DOHH2 (cell line): ENCODE measurements at regions not wholly inside any gene's neighbourhood (a gene's known extent, or its start where the extent isn't known, plus 50 kb on each side); places are given as distances from the start of the nearest gene placed in this dataset.

ENCODE experiments used
- H3F3A ChIP-seq: fragments of 200-600 bp; sonication (generic), shearing (Covaris generic); 2 replicates; pipeline ENCODE4 v1.6.0; 2016; ENCODE audit warnings: antibody characterized with exemption, mild to moderate bottlenecking; ENCODE audit not compliant: control insufficient read depth, insufficient read depth
- H3K27ac ChIP-seq: fragments of 200-600 bp; sonication (generic); 2 replicates; pipeline ENCODE4 v1.5.1; 2014; ENCODE audit warnings: low read depth, mild to moderate bottlenecking, low read length, moderate library complexity
- H3K27me3 ChIP-seq: fragments of 200-600 bp; sonication (generic); 2 replicates; pipeline ENCODE4 v1.6.1; 2014; ENCODE audit warnings: mild to moderate bottlenecking, low read length, mixed read lengths; ENCODE audit not compliant: control insufficient read depth
- H3K36me3 ChIP-seq: fragments of 200-600 bp; sonication (generic); 2 replicates; pipeline ENCODE4 v1.6.1; 2014; ENCODE audit warnings: mild to moderate bottlenecking, low read length, moderate library complexity, mixed read lengths; ENCODE audit not compliant: control insufficient read depth
- H3K4me1 ChIP-seq: fragments of 200-600 bp; sonication (generic); 2 replicates; pipeline ENCODE4 v1.6.1; 2014; ENCODE audit warnings: mild to moderate bottlenecking, low read length, mixed read lengths; ENCODE audit not compliant: control insufficient read depth
- H3K4me2 ChIP-seq: fragments of 200-600 bp; sonication (generic); 2 replicates; pipeline ENCODE4 v1.6.0; 2014; ENCODE audit warnings: mild to moderate bottlenecking, low read length, moderate library complexity
- H3K4me3 ChIP-seq: fragments of 200-600 bp; sonication (generic); 2 replicates; pipeline ENCODE4 v1.5.1; 2014; ENCODE audit warnings: mild to moderate bottlenecking, low read length, mixed read lengths
- H3K79me2 ChIP-seq: fragments of 200-600 bp; sonication (generic); 2 replicates; pipeline ENCODE4 v1.6.1; 2014; ENCODE audit warnings: mild to moderate bottlenecking, low read length, mixed read lengths; ENCODE audit not compliant: control insufficient read depth
- H3K9me2 ChIP-seq: fragments of 200-600 bp; sonication (generic); replicated peaks from 2 replicates; pipeline ENCODE4 v1.6.1; 2014; ENCODE audit warnings: mild to moderate bottlenecking, low read length, mixed read lengths; ENCODE audit not compliant: control insufficient read depth
- H3K9me3 ChIP-seq: fragments of 200-600 bp; sonication (generic); 2 replicates; pipeline ENCODE4 v1.6.1; 2014; ENCODE audit warnings: antibody characterized with exemption, low read length, mixed read lengths; ENCODE audit not compliant: control insufficient read depth, insufficient read depth
- H4K20me1 ChIP-seq: fragments of 200-600 bp; sonication (generic); 2 replicates; pipeline ENCODE4 v1.6.0; 2014; ENCODE audit warnings: low read depth, mild to moderate bottlenecking, antibody characterized with exemption, low read length, moderate library complexity; ENCODE audit not compliant: control insufficient read depth, insufficient read depth
- EZH2phosphoT487 ChIP-seq: fragments of 200-600 bp; sonication (generic); IDR thresholded peaks from 2 replicates; pipeline ENCODE4 v1.6.1; 2017; ENCODE audit warnings: borderline replicate concordance, mild to moderate bottlenecking, antibody characterized with exemption, low read length, moderate library complexity, mixed read lengths
- TF ChIP-seq, protein P1 (sequence below): fragments of 200-600 bp; sonication (generic); IDR thresholded peaks from one replicate; pipeline ENCODE4 v1.5.1; 2014; ENCODE audit warnings: antibody characterized with exemption, mild to moderate bottlenecking, low read depth, low read length; ENCODE audit not compliant: poor library complexity, severe bottlenecking

DNA sequence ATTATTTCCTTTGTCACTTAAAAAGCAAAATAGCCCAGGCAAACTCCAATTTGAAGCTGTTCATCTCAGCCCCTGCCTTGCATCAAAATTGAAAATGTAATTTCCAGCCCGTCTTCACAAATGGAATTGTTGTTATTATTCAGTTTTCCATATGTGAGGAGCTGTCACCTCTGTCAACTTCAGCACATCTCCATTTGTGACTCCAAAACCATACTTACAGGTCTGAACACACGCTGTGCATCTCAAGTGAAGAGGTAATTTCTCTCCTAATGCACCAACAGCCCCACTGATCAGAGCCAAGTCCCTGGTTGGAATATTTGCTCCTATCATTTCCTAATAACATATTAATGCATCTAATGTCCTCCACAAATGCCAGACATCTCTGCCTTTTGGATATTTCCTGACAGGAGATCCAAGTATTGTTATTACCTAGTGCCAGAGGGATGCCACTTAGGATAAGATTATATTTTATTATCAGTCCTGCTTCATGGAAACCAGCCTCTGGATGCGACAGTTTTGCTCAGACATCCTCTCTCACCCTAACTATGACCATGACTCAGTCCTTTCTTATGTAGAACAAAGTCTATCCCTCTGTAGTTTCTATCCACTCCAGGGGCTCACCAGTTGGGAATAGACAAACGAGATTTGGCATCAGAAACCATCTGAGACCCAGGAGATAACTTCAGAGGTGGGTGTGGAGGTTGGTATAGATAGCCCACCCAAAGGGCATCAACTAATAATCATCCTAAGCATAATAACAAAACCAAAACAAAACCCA is 379.8 kb downstream of the VPS13C start:
- no peaks in the 10 kb centered on the region for H3K36me3 ChIP-seq
- H3K79me2 ChIP-seq = no peaks in the 10 kb centered on the region
- no peak overlapping the region for H3K4me2 ChIP-seq
- H3K4me1 ChIP-seq = no peaks in the 10 kb centered on the region
- H3K9me2 ChIP-seq = no peaks in the 10 kb centered on the region
- H3F3A ChIP-seq = no peaks in the 10 kb centered on the region
- no peaks in the 10 kb centered on the region for H3K9me3 ChIP-seq
- TF ChIP-seq, protein P1, sequence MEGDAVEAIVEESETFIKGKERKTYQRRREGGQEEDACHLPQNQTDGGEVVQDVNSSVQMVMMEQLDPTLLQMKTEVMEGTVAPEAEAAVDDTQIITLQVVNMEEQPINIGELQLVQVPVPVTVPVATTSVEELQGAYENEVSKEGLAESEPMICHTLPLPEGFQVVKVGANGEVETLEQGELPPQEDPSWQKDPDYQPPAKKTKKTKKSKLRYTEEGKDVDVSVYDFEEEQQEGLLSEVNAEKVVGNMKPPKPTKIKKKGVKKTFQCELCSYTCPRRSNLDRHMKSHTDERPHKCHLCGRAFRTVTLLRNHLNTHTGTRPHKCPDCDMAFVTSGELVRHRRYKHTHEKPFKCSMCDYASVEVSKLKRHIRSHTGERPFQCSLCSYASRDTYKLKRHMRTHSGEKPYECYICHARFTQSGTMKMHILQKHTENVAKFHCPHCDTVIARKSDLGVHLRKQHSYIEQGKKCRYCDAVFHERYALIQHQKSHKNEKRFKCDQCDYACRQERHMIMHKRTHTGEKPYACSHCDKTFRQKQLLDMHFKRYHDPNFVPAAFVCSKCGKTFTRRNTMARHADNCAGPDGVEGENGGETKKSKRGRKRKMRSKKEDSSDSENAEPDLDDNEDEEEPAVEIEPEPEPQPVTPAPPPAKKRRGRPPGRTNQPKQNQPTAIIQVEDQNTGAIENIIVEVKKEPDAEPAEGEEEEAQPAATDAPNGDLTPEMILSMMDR = no peak
- no peak for TF ChIP-seq EZH2phosphoT487
- H3K27ac ChIP-seq = no peak overlapping the region
- no peaks in the 10 kb centered on the region for H3K27me3 ChIP-seq
- no peaks in the 10 kb centered on the region for H4K20me1 ChIP-seq
- H3K4me3 ChIP-seq = no peak overlapping the region

DNA sequence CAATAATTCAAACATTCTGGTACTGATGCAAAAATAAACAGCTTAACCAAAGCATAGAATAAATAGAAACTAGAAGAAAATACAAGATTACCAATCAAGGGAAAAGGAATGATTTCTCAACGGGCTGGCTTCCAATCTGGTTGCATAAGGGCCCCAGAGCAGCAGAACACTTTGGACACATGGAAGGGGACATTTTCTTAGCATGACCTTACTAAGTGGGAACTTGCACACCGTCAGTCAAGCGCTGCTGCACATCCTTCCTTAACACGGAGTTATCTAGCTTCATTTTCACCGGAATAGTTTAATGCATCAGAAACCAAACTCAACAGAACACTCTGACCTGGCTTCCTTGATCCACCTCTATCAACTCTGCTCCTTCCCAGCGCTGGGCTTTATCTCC is 388.5 kb downstream of the VPS13C start:
- no peaks in the 10 kb centered on the region for H3K9me3 ChIP-seq

DNA sequence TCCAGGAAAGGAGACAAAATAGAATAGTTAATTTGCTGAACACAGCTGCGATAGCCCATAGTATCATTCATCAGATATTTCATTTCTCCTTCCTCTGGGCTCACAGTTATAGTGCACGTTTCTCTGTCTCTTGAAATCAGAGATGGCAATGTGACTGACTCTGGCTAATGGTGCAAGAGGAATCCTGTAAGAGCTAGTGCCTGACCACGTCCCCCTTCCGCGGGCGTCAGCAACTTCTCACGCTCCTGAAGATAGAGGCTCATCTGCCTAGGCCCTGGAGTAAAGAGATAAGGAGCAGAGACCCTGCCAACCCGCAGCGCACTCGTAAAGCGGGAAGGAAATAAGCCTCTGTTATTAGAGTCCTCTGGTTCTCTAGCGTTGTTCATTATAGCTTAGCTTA is 391.8 kb downstream of the VPS13C start:
- Histone ChIP-seq H3K4me2 (no peak overlapping the region), H3K36me3 (no peaks in the 10 kb centered on the region), H3K9me2 (no peaks in the 10 kb centered on the region), H4K20me1 (no peaks in the 10 kb centered on the region), H3K4me3 (no peak overlapping the region), H3K27ac (no peak overlapping the region), H3F3A (no peaks in the 10 kb centered on the region), H3K27me3 (no peaks in the 10 kb centered on the region), H3K4me1 (no peaks in the 10 kb centered on the region), H3K79me2 (no peaks in the 10 kb centered on the region), H3K9me3 (no peaks in the 10 kb centered on the region)
- TF ChIP-seq, protein P1 = no peak
- TF ChIP-seq EZH2phosphoT487 = no peak

More for the DNA sequence above, 388.5 kb downstream of the VPS13C start:
- Histone ChIP-seq H3K4me1 (no peaks in the 10 kb centered on the region), H3K27me3 (no peaks in the 10 kb centered on the region), H3K27ac (no peak overlapping the region), H3K4me2 (no peak overlapping the region), H3K79me2 (no peaks in the 10 kb centered on the region), H3K9me2 (no peaks in the 10 kb centered on the region), H4K20me1 (no peaks in the 10 kb centered on the region), H3F3A (no peaks in the 10 kb centered on the region), H3K36me3 (no peaks in the 10 kb centered on the region), H3K4me3 (no peak overlapping the region)
- TF ChIP-seq EZH2phosphoT487 = no peak
- TF ChIP-seq, protein P1 = no peak
